Left lung (tissue), 4 donors: ENCODE measurements at regions not wholly inside any gene's neighbourhood (a gene's known extent, or its start where the extent isn't known, plus 50 kb on each side); places are given as distances from the start of the nearest gene placed in this dataset.

Experiments
- ATAC-seq: fragments of 200-7000 bp; cut with Tn5 transposase; one replicate; pipeline ENCODE4 v1.9.1; 2020; ENCODE audit warnings: moderate library complexity
- DNase-seq, 4 donors: peaks; one replicate each; pipeline ENCODE4 v3.0.0-alpha.2; 2013 to 2020
- H3K27ac ChIP-seq, 2 donors: fragments of 200-600 bp; sonication (generic) in 1 of 2; one replicate each; pipeline versions ENCODE4 v1.5.0 to v1.8.0; 2020 to 2021
- H3K27me3 ChIP-seq, 2 donors: fragments of 200-600 bp; sonication (generic) in 1 of 2; one replicate each; pipeline versions ENCODE4 v1.5.0 to v1.8.0; 2020 to 2021
- H3K36me3 ChIP-seq, 2 donors: fragments of 200-600 bp; sonication (generic) in 1 of 2; one replicate each; pipeline versions ENCODE4 v1.5.0 to v1.8.0; 2020 to 2021
- H3K4me1 ChIP-seq, 2 donors: fragments of 200-600 bp; one replicate each; pipeline ENCODE4 v1.8.0; 2021
- H3K4me3 ChIP-seq, 2 donors: fragments of 200-600 bp; sonication (generic) in 1 of 2; one replicate each; pipeline versions ENCODE4 v1.5.0 to v1.8.0; 2020 to 2021; ENCODE audit warnings: mild to moderate bottlenecking in 1 of 2
- H3K9me3 ChIP-seq, 2 donors: fragments of 200-600 bp; sonication (generic) in 1 of 2; one replicate each; pipeline versions ENCODE4 v1.5.0 to v1.8.0; 2020 to 2021
- intact Hi-C, 2 donors: fragments of 100-400 bp; cut with DNase I; formaldehyde crosslinking; loops; one replicate each; pipeline versions ENCODE4 v1.11.2 to v1.14.2; 2022
- TF ChIP-seq, protein P1 (sequence below), 2 donors: fragments of 200-600 bp; sonication (generic) in 1 of 2; IDR thresholded peaks; one replicate each; pipeline versions ENCODE4 v1.5.0 to v1.8.0; 2021; ENCODE audit warnings: antibody characterized with exemption in 2 of 2
- donor health status: DM: no; HTN: yes; CAD: no.
- donor health status: DM: no; HTN: no; CAD: no.

DNA sequence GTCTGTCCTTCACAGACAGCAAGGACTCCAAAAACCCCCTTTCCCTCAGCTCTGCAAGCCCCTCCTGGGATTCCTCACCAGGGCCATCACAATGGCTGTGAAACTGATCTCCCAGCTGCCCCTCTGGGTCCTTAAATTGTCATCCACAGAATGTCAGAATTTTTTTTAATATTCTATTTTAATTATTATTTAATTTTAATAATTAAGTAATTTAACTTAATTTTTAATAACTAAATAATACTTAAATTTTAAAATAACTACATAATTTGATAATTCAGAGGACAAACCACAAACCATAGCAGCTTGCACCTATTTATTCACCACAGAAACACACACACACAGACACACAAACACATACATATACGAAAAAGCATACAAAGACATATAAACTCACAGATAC, 565.8 kb upstream of the COBL start:
- TF ChIP-seq, protein P1, sequence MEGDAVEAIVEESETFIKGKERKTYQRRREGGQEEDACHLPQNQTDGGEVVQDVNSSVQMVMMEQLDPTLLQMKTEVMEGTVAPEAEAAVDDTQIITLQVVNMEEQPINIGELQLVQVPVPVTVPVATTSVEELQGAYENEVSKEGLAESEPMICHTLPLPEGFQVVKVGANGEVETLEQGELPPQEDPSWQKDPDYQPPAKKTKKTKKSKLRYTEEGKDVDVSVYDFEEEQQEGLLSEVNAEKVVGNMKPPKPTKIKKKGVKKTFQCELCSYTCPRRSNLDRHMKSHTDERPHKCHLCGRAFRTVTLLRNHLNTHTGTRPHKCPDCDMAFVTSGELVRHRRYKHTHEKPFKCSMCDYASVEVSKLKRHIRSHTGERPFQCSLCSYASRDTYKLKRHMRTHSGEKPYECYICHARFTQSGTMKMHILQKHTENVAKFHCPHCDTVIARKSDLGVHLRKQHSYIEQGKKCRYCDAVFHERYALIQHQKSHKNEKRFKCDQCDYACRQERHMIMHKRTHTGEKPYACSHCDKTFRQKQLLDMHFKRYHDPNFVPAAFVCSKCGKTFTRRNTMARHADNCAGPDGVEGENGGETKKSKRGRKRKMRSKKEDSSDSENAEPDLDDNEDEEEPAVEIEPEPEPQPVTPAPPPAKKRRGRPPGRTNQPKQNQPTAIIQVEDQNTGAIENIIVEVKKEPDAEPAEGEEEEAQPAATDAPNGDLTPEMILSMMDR (IDR thresholded peaks at IDR 0.05) = no peak
- ATAC-seq = no peak

GRCh38 chr7:51881309-51881708, 564.7 kb upstream of the COBL start:
- Histone ChIP-seq H3K4me1 (no peaks in the 10 kb centered on the region), H3K36me3 (no peaks in the 10 kb centered on the region), H3K27me3 (no peaks in the 10 kb centered on the region), H3K27ac (no peak overlapping the region), H3K9me3 (no peaks in the 10 kb centered on the region), H3K4me3 (no peak overlapping the region)
- intact Hi-C loops = no loop called here
- no peak for ATAC-seq
- TF ChIP-seq, protein P1 (IDR thresholded peaks at IDR 0.05) = no peak
- DNase-seq = no peak

More for the DNA sequence above, 565.8 kb upstream of the COBL start:
- DNase-seq = no peak
- Histone ChIP-seq H3K4me1 (no peaks in the 10 kb centered on the region), H3K27ac (no peak overlapping the region), H3K36me3 (no peaks in the 10 kb centered on the region), H3K9me3 (no peaks in the 10 kb centered on the region), H3K4me3 (no peak overlapping the region), H3K27me3 (no peaks in the 10 kb centered on the region)
- intact Hi-C loops = no loop called here

DNA sequence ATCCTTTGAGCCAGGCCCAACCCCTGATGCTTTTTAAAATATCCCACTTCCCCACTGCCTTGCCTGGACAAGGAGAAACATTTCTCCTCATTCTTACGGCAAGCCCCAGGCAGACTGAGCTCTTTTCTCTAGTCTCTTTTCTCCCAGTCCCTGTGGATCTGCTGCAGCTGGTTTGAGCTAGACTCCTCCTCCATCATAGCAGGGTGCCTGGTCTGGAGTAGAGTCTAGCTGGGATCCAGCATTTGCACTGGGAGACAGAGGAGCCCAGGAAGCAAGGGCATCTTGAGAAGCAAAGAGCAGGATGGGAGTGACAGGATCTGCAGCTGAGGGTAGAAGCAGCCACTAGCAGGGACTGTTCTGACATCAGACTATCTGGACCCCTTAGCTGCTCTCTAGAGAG, 562.3 kb upstream of the COBL start:
- H3K9me3 ChIP-seq = no peaks in the 10 kb centered on the region
- no peaks in the 10 kb centered on the region for H3K27me3 ChIP-seq
- H3K4me1 ChIP-seq = no peaks in the 10 kb centered on the region
- H3K36me3 ChIP-seq = no peaks in the 10 kb centered on the region
- ATAC-seq = no peak
- no peak overlapping the region for H3K27ac ChIP-seq
- intact Hi-C loops = no loop called here
- DNase-seq = no peak
- TF ChIP-seq, protein P1 (IDR thresholded peaks at IDR 0.05) = no peak
- H3K4me3 ChIP-seq = no peak overlapping the region

- intact Hi-C loops = no loop called here
- TF ChIP-seq, protein P1 (IDR thresholded peaks at IDR 0.05) = no peak
These were observed 552.8 kb upstream of the COBL start for GRCh38 chr7:51869452-51869851.

GRCh38 chr7:51867117-51867516, 550.5 kb upstream of the COBL start:
- no peaks in the 10 kb centered on the region for H3K4me1 ChIP-seq
- ATAC-seq (no peak), DNase-seq (no peak)
- H3K4me3 ChIP-seq = no peak overlapping the region
- H3K27me3 ChIP-seq = no peaks in the 10 kb centered on the region
- TF ChIP-seq, protein P1 (IDR thresholded peaks at IDR 0.05) = no peak
- H3K9me3 ChIP-seq = peaks cover 0 to 2% of the 10 kb centered on the region in 2 donors
- H3K36me3 ChIP-seq = no peaks in the 10 kb centered on the region
- intact Hi-C loops = no loop called here
- no peak overlapping the region for H3K27ac ChIP-seq

More at GRCh38 chr7:51869452-51869851, 552.8 kb upstream of the COBL start:
- no peak for DNase-seq
- Histone ChIP-seq H3K27ac (no peak overlapping the region), H3K27me3 (no peaks in the 10 kb centered on the region), H3K9me3 (peaks cover 0 to 2% of the 10 kb centered on the region in 2 donors), H3K36me3 (no peaks in the 10 kb centered on the region), H3K4me1 (no peaks in the 10 kb centered on the region), H3K4me3 (no peak overlapping the region)
- ATAC-seq = no peak
